ENCODE measurements at regions not wholly inside any gene's neighbourhood (a gene's known extent, or its start where the extent isn't known, plus 50 kb on each side); places are given as distances from the start of the nearest gene placed in this dataset.

DNA sequence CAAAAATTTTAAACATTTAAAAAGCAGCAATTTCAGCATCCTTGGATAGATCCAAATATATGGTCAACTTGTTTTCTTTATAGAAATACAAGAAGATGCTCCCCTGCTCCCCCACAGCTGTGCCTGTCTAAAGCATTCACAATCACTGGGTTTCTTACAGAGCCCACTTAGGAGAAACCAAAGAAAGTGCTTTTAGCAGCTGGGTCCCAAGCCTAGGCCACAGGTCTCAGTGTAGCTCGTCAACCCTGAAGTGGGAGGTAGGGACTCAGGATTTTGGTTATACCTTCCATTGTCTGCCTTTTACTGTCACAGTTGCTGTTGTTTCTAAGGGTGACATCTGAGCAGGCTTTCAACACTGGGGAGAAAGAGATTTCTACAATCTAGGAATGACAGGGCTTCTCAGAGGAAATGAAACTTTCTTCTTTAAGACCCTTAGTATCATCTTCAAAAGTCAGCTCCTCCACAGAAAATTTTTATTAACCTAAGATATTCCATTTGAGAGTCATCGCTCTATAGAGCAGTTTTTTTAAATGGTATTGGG, 199.3 kb upstream of the CMC1 start:
- H3K4me1 ChIP-seq (ENCODE audit: insufficient read depth, low read length, poor library complexity, severe bottlenecking), result no peaks in the 10 kb centered on the region
- CTCF ChIA-PET (ENCODE audit: unreplicated experiment), result no interaction called here
- TF ChIP-seq, protein P1, sequence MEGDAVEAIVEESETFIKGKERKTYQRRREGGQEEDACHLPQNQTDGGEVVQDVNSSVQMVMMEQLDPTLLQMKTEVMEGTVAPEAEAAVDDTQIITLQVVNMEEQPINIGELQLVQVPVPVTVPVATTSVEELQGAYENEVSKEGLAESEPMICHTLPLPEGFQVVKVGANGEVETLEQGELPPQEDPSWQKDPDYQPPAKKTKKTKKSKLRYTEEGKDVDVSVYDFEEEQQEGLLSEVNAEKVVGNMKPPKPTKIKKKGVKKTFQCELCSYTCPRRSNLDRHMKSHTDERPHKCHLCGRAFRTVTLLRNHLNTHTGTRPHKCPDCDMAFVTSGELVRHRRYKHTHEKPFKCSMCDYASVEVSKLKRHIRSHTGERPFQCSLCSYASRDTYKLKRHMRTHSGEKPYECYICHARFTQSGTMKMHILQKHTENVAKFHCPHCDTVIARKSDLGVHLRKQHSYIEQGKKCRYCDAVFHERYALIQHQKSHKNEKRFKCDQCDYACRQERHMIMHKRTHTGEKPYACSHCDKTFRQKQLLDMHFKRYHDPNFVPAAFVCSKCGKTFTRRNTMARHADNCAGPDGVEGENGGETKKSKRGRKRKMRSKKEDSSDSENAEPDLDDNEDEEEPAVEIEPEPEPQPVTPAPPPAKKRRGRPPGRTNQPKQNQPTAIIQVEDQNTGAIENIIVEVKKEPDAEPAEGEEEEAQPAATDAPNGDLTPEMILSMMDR (conservative IDR thresholded peaks at IDR 0.05; ENCODE audit: low read length), result no peak
- no peak for TF ChIP-seq EZH2phosphoT487 (IDR thresholded peaks at IDR 0.05; ENCODE audit: borderline replicate concordance, low read depth, low read length)

DNA sequence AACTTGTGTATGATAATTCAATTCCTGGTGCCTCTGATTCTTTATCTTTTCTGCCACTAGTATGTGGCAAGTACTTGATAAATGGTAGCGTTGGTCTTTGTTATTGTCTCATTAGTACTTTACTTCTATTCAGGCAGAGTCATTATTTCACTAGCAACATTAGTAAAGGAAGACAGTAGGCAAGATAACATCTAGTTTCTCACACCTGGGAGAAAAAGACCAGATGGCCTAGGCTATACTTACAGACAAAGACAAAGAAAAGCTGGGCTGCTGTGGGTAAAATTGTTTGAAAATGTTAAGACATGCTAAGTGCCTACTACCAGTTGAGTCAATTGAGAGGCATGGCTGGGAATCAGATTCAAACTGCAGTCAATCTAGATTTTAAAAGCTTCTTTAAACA, 198.7 kb upstream of the CMC1 start:
- no peak overlapping the region for H3K4me3 ChIP-seq (ENCODE audit: low read depth, low read length, poor library complexity, severe bottlenecking)
- DNase-seq (ENCODE audit: low spot score), result no peak
- no peak overlapping the region for H2AFZ ChIP-seq (ENCODE audit: low read length)
- no peak overlapping the region for H3K27ac ChIP-seq (ENCODE audit: low read depth, low read length, poor library complexity, severe bottlenecking)
- H3K79me2 ChIP-seq (ENCODE audit: insufficient read depth, low read depth, low read length), result no peaks in the 10 kb centered on the region
- H3K9me2 ChIP-seq (ENCODE audit: insufficient read depth, low read length), result no peaks in the 10 kb centered on the region
- intact Hi-C loops (cut with micrococcal nuclease; ENCODE audit: unreplicated experiment), result no loop called here
- BruUV-seq (replicated peaks), result no TSS peak
- no peak overlapping the region for H3K4me2 ChIP-seq (ENCODE audit: low read length)
- H3K36me3 ChIP-seq (ENCODE audit: insufficient read depth, low read length), result no peaks in the 10 kb centered on the region
- TF ChIP-seq EZH2phosphoT487 (IDR thresholded peaks at IDR 0.05; ENCODE audit: borderline replicate concordance, low read depth, low read length), result no peak
- TF ChIP-seq, protein P1 (conservative IDR thresholded peaks at IDR 0.05; ENCODE audit: low read length), result no peak
- H3K4me1 ChIP-seq (ENCODE audit: insufficient read depth, low read length, poor library complexity, severe bottlenecking), result no peaks in the 10 kb centered on the region
- ChIA-PET CTCF (ENCODE audit: unreplicated experiment) (no interaction called here), POLR2A (no interaction called here)
- H4K20me1 ChIP-seq (ENCODE audit: insufficient read depth, low read length), result no peaks in the 10 kb centered on the region
- H3K9me3 ChIP-seq (ENCODE audit: low read length), result no peaks in the 10 kb centered on the region

More for the DNA sequence above, 199.3 kb upstream of the CMC1 start:
- no peaks in the 10 kb centered on the region for H3K9me3 ChIP-seq (ENCODE audit: low read length)
- no peak overlapping the region for H3K27ac ChIP-seq (ENCODE audit: low read depth, low read length, poor library complexity, severe bottlenecking)
- H2AFZ ChIP-seq (ENCODE audit: low read length), result no peak overlapping the region
- intact Hi-C loops (cut with micrococcal nuclease; ENCODE audit: unreplicated experiment), result no loop called here
- no peak for DNase-seq (ENCODE audit: low spot score)
- no peaks in the 10 kb centered on the region for H3K9me2 ChIP-seq (ENCODE audit: insufficient read depth, low read length)
- POLR2A ChIA-PET, result no interaction called here
- H4K20me1 ChIP-seq (ENCODE audit: insufficient read depth, low read length), result no peaks in the 10 kb centered on the region
- no peaks in the 10 kb centered on the region for H3K36me3 ChIP-seq (ENCODE audit: insufficient read depth, low read length)
- BruUV-seq (replicated peaks), result no TSS peak
- no peaks in the 10 kb centered on the region for H3K79me2 ChIP-seq (ENCODE audit: insufficient read depth, low read depth, low read length)
- no peak overlapping the region for H3K4me3 ChIP-seq (ENCODE audit: low read depth, low read length, poor library complexity, severe bottlenecking)
- no peak overlapping the region for H3K4me2 ChIP-seq (ENCODE audit: low read length)

DNA sequence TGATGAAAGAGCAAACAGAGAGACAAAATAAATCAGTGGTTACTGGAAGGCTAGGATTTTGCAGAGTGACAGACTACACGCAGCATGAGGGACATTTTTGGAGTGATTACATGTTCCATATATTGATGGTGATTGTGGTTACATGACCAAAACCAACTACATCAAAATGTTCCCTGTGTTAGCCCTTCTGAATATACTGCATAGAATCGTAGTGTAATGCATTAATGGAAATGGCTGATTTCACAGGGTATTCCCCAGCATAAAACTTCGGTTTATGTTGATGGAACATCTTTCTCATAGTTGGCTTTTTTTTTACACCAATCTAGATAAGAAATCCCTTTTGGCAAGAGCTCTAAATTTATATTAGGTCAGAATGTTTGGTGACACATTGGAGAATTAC, 191.3 kb upstream of the CMC1 start:
- intact Hi-C loops (cut with micrococcal nuclease; ENCODE audit: unreplicated experiment), result no loop called here
- CTCF ChIA-PET (ENCODE audit: unreplicated experiment), result no interaction called here
- no TSS peak for BruUV-seq (replicated peaks)
- Histone ChIP-seq H3K36me3 (ENCODE audit: insufficient read depth, low read length) (no peaks in the 10 kb centered on the region), H3K9me3 (ENCODE audit: low read length) (no peaks in the 10 kb centered on the region), H3K4me3 (ENCODE audit: low read depth, low read length, poor library complexity, severe bottlenecking) (no peak overlapping the region), H3K4me1 (ENCODE audit: insufficient read depth, low read length, poor library complexity, severe bottlenecking) (no peaks in the 10 kb centered on the region), H4K20me1 (ENCODE audit: insufficient read depth, low read length) (no peaks in the 10 kb centered on the region), H3K4me2 (ENCODE audit: low read length) (no peak overlapping the region), H3K79me2 (ENCODE audit: insufficient read depth, low read depth, low read length) (no peaks in the 10 kb centered on the region), H3K27ac (ENCODE audit: low read depth, low read length, poor library complexity, severe bottlenecking) (no peak overlapping the region), H2AFZ (ENCODE audit: low read length) (no peak overlapping the region), H3K9me2 (ENCODE audit: insufficient read depth, low read length) (no peaks in the 10 kb centered on the region)
- DNase-seq (ENCODE audit: low spot score), result no peak
- TF ChIP-seq, protein P1 (conservative IDR thresholded peaks at IDR 0.05; ENCODE audit: low read length), result no peak
- no peak for TF ChIP-seq EZH2phosphoT487 (IDR thresholded peaks at IDR 0.05; ENCODE audit: borderline replicate concordance, low read depth, low read length)
- POLR2A ChIA-PET, result no interaction called here
